Smooth muscle cell (in vitro differentiated cells): ENCODE measurements at regions not wholly inside any gene's neighbourhood (a gene's known extent, or its start where the extent isn't known, plus 50 kb on each side); places are given as distances from the start of the nearest gene placed in this dataset.
A peak's percentile ranks its signal among the peaks of the same experiment; 100 is the strongest.
"Not testable (repeated sequence)": the region's sequence is repeated elsewhere in the genome, so short reads cannot be mapped to it uniquely, and the experiment has no call there.

ENCODE experiments used
- DNase-seq: peaks from one replicate; lab custom pipeline; 2025; ENCODE audit not compliant: unreplicated experiment; lab: John Stamatoyannopoulos, UW
- H2AFZ ChIP-seq: fragments of 200-600 bp; sonication (generic); 2 replicates; pipeline ENCODE4 v1.6.0; 2016; ENCODE audit warnings: antibody characterized with exemption, low read depth, mild to moderate bottlenecking
- H3F3A ChIP-seq: fragments of 200-600 bp; sonication (generic); 2 replicates; pipeline ENCODE4 v1.6.0; 2017; ENCODE audit warnings: antibody characterized with exemption, low read depth
- H3K27ac ChIP-seq: fragments of 200-600 bp; sonication (generic); 2 replicates; pipeline ENCODE4 v1.5.1; 2016; ENCODE audit warnings: low read depth, mild to moderate bottlenecking
- H3K27me3 ChIP-seq: fragments of 200-600 bp; sonication (generic); 2 replicates; pipeline ENCODE4 v1.6.1; 2016; ENCODE audit warnings: low read depth, mild to moderate bottlenecking
- H3K36me3 ChIP-seq: fragments of 200-600 bp; sonication (generic); 2 replicates; pipeline ENCODE4 v1.5.1; 2016; ENCODE audit warnings: low read depth
- H3K4me1 ChIP-seq: fragments of 200-600 bp; sonication (generic); 2 replicates; pipeline ENCODE4 v1.5.1; 2016; ENCODE audit warnings: low read depth
- H3K4me2 ChIP-seq: fragments of 200-600 bp; sonication (generic); 2 replicates; pipeline ENCODE4 v1.6.0; 2016; ENCODE audit warnings: mild to moderate bottlenecking
- H3K4me3 ChIP-seq: fragments of 200-600 bp; sonication (generic); 2 replicates; pipeline ENCODE4 v1.5.1; 2016; ENCODE audit warnings: mild to moderate bottlenecking
- H3K79me2 ChIP-seq: fragments of 200-600 bp; sonication (generic); 2 replicates; pipeline ENCODE4 v1.6.0; 2016; ENCODE audit warnings: low read depth, mild to moderate bottlenecking
- H3K9ac ChIP-seq: fragments of 200-600 bp; sonication (generic); 2 replicates; pipeline ENCODE4 v1.6.0; 2016; ENCODE audit warnings: low read depth
- H3K9me3 ChIP-seq: fragments of 200-600 bp; sonication (generic); replicated peaks from 2 replicates; pipeline ENCODE4 v1.5.1; 2016; ENCODE audit warnings: low read depth
- H4K20me1 ChIP-seq: fragments of 200-600 bp; sonication (generic); 2 replicates; pipeline ENCODE4 v1.6.0; 2016; ENCODE audit warnings: low read depth
- CTCF ChIP-seq: fragments of 200-600 bp; sonication (generic); IDR thresholded peaks from 2 replicates; pipeline ENCODE4 v1.5.1; 2017; ENCODE audit warnings: borderline replicate concordance, mild to moderate bottlenecking, antibody characterized with exemption; ENCODE audit not compliant: insufficient read depth, poor library complexity, severe bottlenecking
- WGBS: methylation state at CpG from one replicate; pipeline ENCODE4 v1.1.7; 2016; ENCODE audit warnings: low lambda C conversion rate; 5-methylcytosine and 5-hydroxymethylcytosine counted together

GRCh38 chr13:62747152-62747551 is 1331.5 kb upstream of the PCDH20 start:
- Histone ChIP-seq H3K4me1 (no peaks in the 10 kb centered on the region), H3K4me3 (no peak overlapping the region), H2AFZ (no peak overlapping the region), H4K20me1 (no peaks in the 10 kb centered on the region), H3K79me2 (no peaks in the 10 kb centered on the region), H3K27me3 (no peaks in the 10 kb centered on the region), H3K36me3 (no peaks in the 10 kb centered on the region), H3K4me2 (no peak overlapping the region), H3F3A (no peaks in the 10 kb centered on the region), H3K27ac (peak overlapping the region; percentile 35), H3K9ac (no peak overlapping the region), H3K9me3 (no peaks in the 10 kb centered on the region)
- no peak for DNase-seq
- WGBS = 78% methylated on average over 2 of the region's 2 CpGs
- no peak for TF ChIP-seq CTCF

- not testable (repeated sequence) for H3K4me3 ChIP-seq, H4K20me1 ChIP-seq, H3K79me2 ChIP-seq, H2AFZ ChIP-seq, H3K9me3 ChIP-seq, H3K27me3 ChIP-seq, H3F3A ChIP-seq, H3K4me2 ChIP-seq, H3K9ac ChIP-seq, H3K36me3 ChIP-seq, H3K4me1 ChIP-seq, DNase-seq, H3K27ac ChIP-seq
- WGBS = 95% methylated on average over 9 of the region's 9 CpGs
Measured at GRCh38 chr13:62729746-62730145, 1314.1 kb upstream of the PCDH20 start.

DNA sequence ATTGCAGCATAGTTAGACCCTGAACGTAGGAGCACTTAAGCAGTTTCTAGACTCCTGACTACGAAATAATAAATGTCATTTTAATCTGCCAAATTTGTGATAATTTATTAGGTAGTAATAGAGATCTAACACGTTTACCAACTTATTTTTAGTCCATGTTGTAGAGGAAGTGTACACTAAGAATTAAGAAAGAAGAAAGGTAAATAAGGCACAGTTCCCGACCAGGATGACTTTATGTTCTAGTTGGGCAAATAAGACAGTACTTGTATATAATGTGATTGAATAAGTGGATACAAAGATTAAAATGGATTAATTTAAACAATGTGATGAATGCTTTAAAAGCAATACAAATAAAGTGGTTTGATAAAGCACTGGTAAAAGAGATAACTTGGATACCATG is 1306.2 kb upstream of the PCDH20 start:
- Histone ChIP-seq H3K4me1 (no peaks in the 10 kb centered on the region), H4K20me1 (no peaks in the 10 kb centered on the region), H3F3A (no peaks in the 10 kb centered on the region), H3K9me3 (no peaks in the 10 kb centered on the region), H3K9ac (no peak overlapping the region), H3K27ac (no peak overlapping the region), H3K4me2 (no peak overlapping the region), H3K27me3 (no peaks in the 10 kb centered on the region), H3K4me3 (no peak overlapping the region), H3K36me3 (no peaks in the 10 kb centered on the region), H2AFZ (no peak overlapping the region), H3K79me2 (no peaks in the 10 kb centered on the region)
- WGBS = 55% methylated on average over 4 of the region's 4 CpGs
- DNase-seq = no peak
- no peak for TF ChIP-seq CTCF

GRCh38 chr13:62711948-62712347 is 1296.3 kb upstream of the PCDH20 start:
- not testable (repeated sequence) for H3K9me3 ChIP-seq, H3K4me3 ChIP-seq, H3K9ac ChIP-seq, H3K36me3 ChIP-seq, H3F3A ChIP-seq, H3K4me1 ChIP-seq, H4K20me1 ChIP-seq, H3K27ac ChIP-seq, H3K4me2 ChIP-seq, H3K27me3 ChIP-seq, H3K79me2 ChIP-seq, H2AFZ ChIP-seq, DNase-seq
- 94% methylated on average over 7 of the region's 7 CpGs for WGBS

- no peak overlapping the region for H3K4me3 ChIP-seq
- no peaks in the 10 kb centered on the region for H3K79me2 ChIP-seq
- H3K4me1 ChIP-seq = no peaks in the 10 kb centered on the region
- H3F3A ChIP-seq = no peaks in the 10 kb centered on the region
- WGBS = 90% methylated on average over 1 of the region's 1 CpG
- H4K20me1 ChIP-seq = no peaks in the 10 kb centered on the region
- H3K9me3 ChIP-seq = no peaks in the 10 kb centered on the region
- no peak overlapping the region for H3K27ac ChIP-seq
- no peak overlapping the region for H3K4me2 ChIP-seq
- H2AFZ ChIP-seq = no peak overlapping the region
- no peak overlapping the region for H3K9ac ChIP-seq
- no peak for TF ChIP-seq CTCF
- H3K36me3 ChIP-seq = no peaks in the 10 kb centered on the region
- no peak for DNase-seq
- no peaks in the 10 kb centered on the region for H3K27me3 ChIP-seq
Measured at GRCh38 chr13:62710787-62711186, 1295.1 kb upstream of the PCDH20 start.
